Right renal pelvis (tissue), 4 donors: ENCODE measurements at regions not wholly inside any gene's neighbourhood (a gene's known extent, or its start where the extent isn't known, plus 50 kb on each side); places are given as distances from the start of the nearest gene placed in this dataset.

Experiments
- DNase-seq, 4 donors: peaks; one replicate each; pipeline ENCODE4 v3.0.0-alpha.2; 2013; ENCODE audit warnings: low read depth in 4 of 4, low spot score in 3 of 4, missing footprints in 1 of 4

GRCh38 chr3:166388321-166388720 lies 551.1 kb upstream of the BCHE start:
- no peak for DNase-seq

- no peak for DNase-seq
Observed at GRCh38 chr3:166372571-166373106, 535.4 kb upstream of the BCHE start.

- no peak for DNase-seq
Observed at GRCh38 chr3:166367947-166368533, 530.8 kb upstream of the BCHE start.

- no peak for DNase-seq
Observed at GRCh38 chr3:166362698-166363097, 525.5 kb upstream of the BCHE start.

GRCh38 chr3:166360720-166361119 lies 523.5 kb upstream of the BCHE start:
- DNase-seq = no peak

- DNase-seq = no peak
Observed at GRCh38 chr3:166351461-166351860, 514.2 kb upstream of the BCHE start.

GRCh38 chr3:166340604-166341266 lies 503.5 kb upstream of the BCHE start:
- DNase-seq = no peak

GRCh38 chr3:166324401-166324800 lies 487.2 kb upstream of the BCHE start:
- DNase-seq = no peak

- no peak for DNase-seq
Observed at GRCh38 chr3:166322391-166322790, 485.2 kb upstream of the BCHE start.

GRCh38 chr3:166307756-166308350 lies 470.6 kb upstream of the BCHE start:
- no peak for DNase-seq

- DNase-seq = no peak
Observed at GRCh38 chr3:166304584-166304983, 467.4 kb upstream of the BCHE start.

GRCh38 chr3:166303681-166304080 lies 466.5 kb upstream of the BCHE start:
- DNase-seq = no peak

GRCh38 chr3:166302331-166302730 lies 465.1 kb upstream of the BCHE start:
- no peak for DNase-seq

GRCh38 chr3:166296179-166296783 lies 459.1 kb upstream of the BCHE start:
- no peak for DNase-seq

- DNase-seq = no peak
Observed at GRCh38 chr3:166291186-166291955, 454.1 kb upstream of the BCHE start.

- DNase-seq = no peak
Observed at GRCh38 chr3:166285001-166285400, 447.8 kb upstream of the BCHE start.

- DNase-seq = no peak
Observed at GRCh38 chr3:166283840-166284239, 446.6 kb upstream of the BCHE start.

- DNase-seq = no peak
Observed at GRCh38 chr3:166282931-166283330, 445.7 kb upstream of the BCHE start.

- DNase-seq = no peak
Observed at GRCh38 chr3:166279636-166280035, 442.4 kb upstream of the BCHE start.

GRCh38 chr3:166275024-166275390 lies 437.8 kb upstream of the BCHE start:
- DNase-seq = no peak
